Cardiac muscle cell (in vitro differentiated cells and primary cell): ENCODE measurements at regions not wholly inside any gene's neighbourhood (a gene's known extent, or its start where the extent isn't known, plus 50 kb on each side); places are given as distances from the start of the nearest gene placed in this dataset.
A peak's percentile ranks its signal among the peaks of the same experiment; 100 is the strongest.

ENCODE experiments used
- DNase-seq, 2 donors: peaks; one replicate each; pipeline versions ENCODE4 v3.0.0 to v3.0.0-alpha.2; 2010 to 2017; ENCODE audit warnings: low read depth in 1 of 2, low spot score in 1 of 2
- H3K27ac ChIP-seq: fragments of 200-600 bp; sonication (generic); 2 replicates; pipeline ENCODE4 v1.5.1; 2016
- H3K27me3 ChIP-seq: fragments of 200-600 bp; sonication (generic); 2 replicates; pipeline ENCODE4 v1.6.0; 2016; ENCODE audit warnings: control low read depth
- H3K36me3 ChIP-seq: fragments of 200-600 bp; sonication (generic); 2 replicates; pipeline ENCODE4 v1.5.1; 2016; ENCODE audit warnings: control low read depth
- H3K4me1 ChIP-seq: fragments of 200-600 bp; sonication (generic); 2 replicates; pipeline ENCODE4 v1.8.1; 2017; ENCODE audit warnings: low read depth, mild to moderate bottlenecking, mixed run types
- H3K4me3 ChIP-seq: fragments of 200-600 bp; sonication (generic); 2 replicates; pipeline ENCODE4 v1.5.1; 2016; ENCODE audit warnings: mild to moderate bottlenecking
- H3K9me3 ChIP-seq: fragments of 200-600 bp; sonication (generic); 2 replicates; pipeline ENCODE4 v1.5.1; 2017; ENCODE audit warnings: low read depth, mild to moderate bottlenecking, control low read depth
- CTCF ChIP-seq: IDR thresholded peaks from 2 replicates; pipeline ENCODE4 v1.5.1; 2012; ENCODE audit warnings: low read depth, mild to moderate bottlenecking, low read length

- H3K9me3 ChIP-seq, result no peaks in the 10 kb centered on the region
- H3K4me1 ChIP-seq, result no peaks in the 10 kb centered on the region
- no peak for DNase-seq
- no peaks in the 10 kb centered on the region for H3K27me3 ChIP-seq
- no peak overlapping the region for H3K27ac ChIP-seq
- no peak for TF ChIP-seq CTCF
- no peak overlapping the region for H3K4me3 ChIP-seq
- no peaks in the 10 kb centered on the region for H3K36me3 ChIP-seq
These were observed 164.0 kb upstream of the SYT1 start for GRCh38 chr12:78700565-78700964.

GRCh38 chr12:78703820-78704525 is 160.6 kb upstream of the SYT1 start:
- no peak for TF ChIP-seq CTCF
- H3K4me3 ChIP-seq, result no peak overlapping the region

GRCh38 chr12:78711954-78712353 is 152.6 kb upstream of the SYT1 start:
- H3K36me3 ChIP-seq, result no peaks in the 10 kb centered on the region
- no peaks in the 10 kb centered on the region for H3K27me3 ChIP-seq
- no peak overlapping the region for H3K27ac ChIP-seq
- no peak overlapping the region for H3K4me3 ChIP-seq
- H3K4me1 ChIP-seq, result no peaks in the 10 kb centered on the region
- no peak for DNase-seq
- TF ChIP-seq CTCF, result no peak
- H3K9me3 ChIP-seq, result no peaks in the 10 kb centered on the region

More at GRCh38 chr12:78703820-78704525, 160.6 kb upstream of the SYT1 start:
- Histone ChIP-seq H3K27me3 (no peaks in the 10 kb centered on the region), H3K27ac (no peak overlapping the region), H3K9me3 (no peaks in the 10 kb centered on the region), H3K4me1 (no peaks in the 10 kb centered on the region), H3K36me3 (no peaks in the 10 kb centered on the region)
- DNase-seq, result peak in 1 of 2 donors; percentile 58

- H3K36me3 ChIP-seq, result no peaks in the 10 kb centered on the region
- no peaks in the 10 kb centered on the region for H3K9me3 ChIP-seq
- H3K4me3 ChIP-seq, result no peak overlapping the region
- no peaks in the 10 kb centered on the region for H3K27me3 ChIP-seq
- no peak for TF ChIP-seq CTCF
- no peaks in the 10 kb centered on the region for H3K4me1 ChIP-seq
- no peak for DNase-seq
- H3K27ac ChIP-seq, result no peak overlapping the region
These were observed 151.6 kb upstream of the SYT1 start for GRCh38 chr12:78712834-78713481.

- no peak for TF ChIP-seq CTCF
- H3K4me3 ChIP-seq, result no peak overlapping the region
- no peak overlapping the region for H3K27ac ChIP-seq
- no peaks in the 10 kb centered on the region for H3K9me3 ChIP-seq
- DNase-seq, result no peak
- no peaks in the 10 kb centered on the region for H3K4me1 ChIP-seq
- no peaks in the 10 kb centered on the region for H3K36me3 ChIP-seq
- no peaks in the 10 kb centered on the region for H3K27me3 ChIP-seq
These were observed 144.9 kb upstream of the SYT1 start for GRCh38 chr12:78719721-78720120.
